Aorta (tissue), 5 donors: ENCODE measurements at regions not wholly inside any gene's neighbourhood (a gene's known extent, or its start where the extent isn't known, plus 50 kb on each side); places are given as distances from the start of the nearest gene placed in this dataset.

ENCODE experiments used
- ATAC-seq: fragments of 200-7000 bp; cut with Tn5 transposase; one replicate; pipeline ENCODE4 v1.9.1; 2022; ENCODE audit warnings: moderate library complexity; ENCODE audit not compliant: low FRiP score
- DNase-seq, 2 donors: peaks; one replicate each; pipeline ENCODE4 v3.0.0-alpha.2; 2020
- H3K27ac ChIP-seq, 2 donors: one replicate each; pipeline ENCODE4 v1.5.1; 2013; ENCODE audit warnings: low read length in 2 of 2, mild to moderate bottlenecking in 2 of 2, moderate library complexity in 2 of 2, control low read depth in 1 of 2, inconsistent platforms in 1 of 2, low read depth in 1 of 2
- H3K27me3 ChIP-seq, 2 donors: one replicate each; pipeline ENCODE4 v1.6.1; 2013; ENCODE audit warnings: control low read depth in 1 of 2, low read length in 1 of 2, mild to moderate bottlenecking in 1 of 2, moderate library complexity in 1 of 2; ENCODE audit not compliant: insufficient read depth in 2 of 2, control insufficient read depth in 1 of 2
- H3K36me3 ChIP-seq, 2 donors: one replicate each; pipeline ENCODE4 v1.6.1; 2013; ENCODE audit warnings: control low read depth in 1 of 2, low read length in 1 of 2, mild to moderate bottlenecking in 1 of 2; ENCODE audit not compliant: insufficient read depth in 2 of 2, control insufficient read depth in 1 of 2
- H3K4me1 ChIP-seq, 2 donors: one replicate each; pipeline ENCODE4 v1.6.1; 2013; ENCODE audit warnings: low read length in 2 of 2, control low read depth in 1 of 2, mild to moderate bottlenecking in 1 of 2, moderate library complexity in 1 of 2; ENCODE audit not compliant: insufficient read depth in 2 of 2, control insufficient read depth in 1 of 2
- H3K4me3 ChIP-seq, 2 donors: one replicate each; pipeline ENCODE4 v1.5.1; 2013; ENCODE audit warnings: low read length in 2 of 2, control low read depth in 1 of 2, mild to moderate bottlenecking in 1 of 2
- H3K9me3 ChIP-seq: one replicate; pipeline ENCODE4 v1.6.1; 2013; ENCODE audit warnings: mild to moderate bottlenecking, low read length; ENCODE audit not compliant: control insufficient read depth
- WGBS, 2 donors: extraction: QIAGEN DNeasy Blood & Tissue Kit; methylation state at CpG; one replicate each; pipeline ENCODE4 v1.1.7; 2013; 5-methylcytosine and 5-hydroxymethylcytosine counted together
- intact Hi-C, 2 donors: fragments of 100-400 bp; cut with DNase I; formaldehyde crosslinking; loops; one replicate each; pipeline versions ENCODE4 v1.14.2 to v1.15.0; 2022
- donor health status: healthy with polysubstance abuse.
- donor health status: Bipolar disorder and iron deficiency.
- donor health status: DM: no; HTN: no; CAD: no.
- donor health status: DM: no; HTN: no; CAD: no.
- donor health status: DM: yes; HTN: yes; CAD: no.

DNA sequence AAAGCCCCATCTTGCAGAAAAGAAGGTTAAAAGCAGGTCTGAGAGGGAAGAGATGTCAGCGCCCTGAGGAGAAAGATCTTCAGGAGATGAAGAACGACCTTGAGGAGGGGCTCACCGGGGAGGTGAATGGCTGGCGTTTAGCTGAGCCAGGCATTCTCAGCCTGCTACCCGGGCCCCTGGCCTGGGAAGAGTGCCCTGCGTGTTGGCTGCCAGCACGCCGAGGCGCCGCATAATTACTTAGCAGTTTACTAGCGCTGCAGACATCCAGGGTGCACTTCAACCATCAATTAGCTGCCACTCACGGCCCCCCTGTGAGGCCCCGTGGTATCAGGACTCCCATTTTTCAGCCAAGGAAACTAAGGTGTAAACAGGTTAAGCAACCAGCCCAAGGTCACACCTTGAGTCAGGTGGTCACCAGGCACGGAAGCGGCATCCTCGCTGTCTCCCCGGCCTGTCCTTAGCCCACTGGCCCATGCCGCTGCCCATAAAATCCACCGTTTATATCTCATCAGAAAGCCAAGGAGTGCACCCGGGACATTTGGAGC, 551.9 kb downstream of the BNC2 start:
- intact Hi-C loops = no loop called here
- no peak overlapping the region for H3K27ac ChIP-seq
- H3K4me1 ChIP-seq = peaks cover 4 to 6% of the 10 kb centered on the region in 2 donors
- no peak overlapping the region for H3K4me3 ChIP-seq
- H3K9me3 ChIP-seq = no peaks in the 10 kb centered on the region
- H3K36me3 ChIP-seq = no peaks in the 10 kb centered on the region
- ATAC-seq (no peak), DNase-seq (no peak)
- WGBS, 2 donors = 53 to 58% methylated on average over 20 of the region's 20 CpGs
- no peaks in the 10 kb centered on the region for H3K27me3 ChIP-seq

- no peaks in the 10 kb centered on the region for H3K9me3 ChIP-seq
- peaks cover 4 to 6% of the 10 kb centered on the region in 2 donors for H3K4me1 ChIP-seq
- no peaks in the 10 kb centered on the region for H3K36me3 ChIP-seq
- 96 to 97% methylated on average over 3 of the region's 3 CpGs for WGBS, 2 donors
- ATAC-seq (no peak), DNase-seq (no peak)
- H3K27me3 ChIP-seq = no peaks in the 10 kb centered on the region
- H3K4me3 ChIP-seq = no peak overlapping the region
- intact Hi-C loops = no loop called here
- no peak overlapping the region for H3K27ac ChIP-seq
Measured at GRCh38 chr9:16319646-16320045, 550.8 kb downstream of the BNC2 start.

DNA sequence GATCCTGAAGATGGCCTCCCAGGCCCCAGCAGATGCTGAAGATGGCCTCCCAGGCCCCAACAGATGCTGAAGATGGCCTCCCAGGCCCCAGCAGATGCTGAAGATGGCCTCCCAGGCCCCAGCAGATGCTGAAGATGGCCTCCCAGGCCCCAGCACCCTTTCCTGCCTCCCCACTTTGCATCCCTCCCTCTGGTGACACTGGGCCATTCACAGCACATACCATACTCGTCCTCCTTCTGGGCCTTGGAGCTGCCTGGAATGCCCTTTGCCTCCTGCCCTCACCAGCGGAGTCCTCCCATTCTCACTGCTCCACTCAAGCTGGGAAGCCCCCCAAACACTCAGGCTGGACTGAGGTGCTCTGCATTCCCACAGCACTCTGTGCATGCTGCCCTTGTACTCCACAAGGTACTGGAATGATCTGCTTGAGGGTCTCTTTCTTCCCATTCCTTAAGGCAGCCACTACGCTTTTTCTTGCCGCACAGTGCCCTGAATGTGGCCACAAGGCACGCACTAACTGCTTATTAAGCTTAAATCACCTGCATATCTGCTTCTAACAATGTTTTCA, 550.0 kb downstream of the BNC2 start:
- Histone ChIP-seq H3K4me3 (no peak overlapping the region), H3K36me3 (no peaks in the 10 kb centered on the region), H3K27me3 (no peaks in the 10 kb centered on the region), H3K4me1 (peaks cover 4 to 6% of the 10 kb centered on the region in 2 donors), H3K9me3 (no peaks in the 10 kb centered on the region), H3K27ac (no peak overlapping the region)
- no peak for DNase-seq
- no peak for ATAC-seq
- WGBS, 2 donors = 95 to 99% methylated on average over 5 of the region's 5 CpGs
- intact Hi-C loops = no loop called here

DNA sequence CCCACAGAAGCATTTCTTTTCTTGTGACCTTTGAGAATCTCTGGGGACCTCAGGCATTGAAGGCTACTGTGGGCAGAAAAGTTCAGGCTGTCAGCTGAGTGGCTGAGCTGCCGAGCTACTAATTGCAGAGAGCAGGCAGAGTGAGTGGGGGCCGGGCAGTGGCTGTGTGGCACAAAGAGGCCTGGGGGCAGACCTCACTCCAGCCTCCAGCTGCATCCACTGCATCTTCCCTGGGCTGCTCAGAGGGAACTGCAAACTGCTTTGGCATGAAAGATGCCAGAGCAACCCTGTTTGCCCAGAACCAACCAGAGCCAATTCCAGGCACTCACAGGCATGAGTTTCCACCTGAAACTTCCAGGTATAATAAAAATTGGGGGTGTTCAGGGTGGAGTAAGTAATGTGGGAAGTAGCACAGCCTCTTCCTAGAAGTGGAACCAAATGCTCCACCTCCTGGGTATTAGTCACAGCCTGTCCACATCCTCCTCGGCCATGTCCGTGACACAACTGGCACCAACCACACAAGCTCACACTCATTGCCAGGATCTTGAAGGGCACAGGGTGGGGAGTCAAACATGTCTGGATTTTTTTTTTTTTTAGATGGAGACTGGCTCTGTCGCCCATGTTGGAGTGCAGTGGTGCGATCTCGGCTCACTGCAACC, 548.9 kb downstream of the BNC2 start:
- no peaks in the 10 kb centered on the region for H3K27me3 ChIP-seq
- peak in 1 of 2 donors; percentile 79 for DNase-seq
- WGBS, 2 donors = 49 to 52% methylated on average over 7 of the region's 7 CpGs
- no peak overlapping the region for H3K4me3 ChIP-seq
- H3K4me1 ChIP-seq = peaks cover 4 to 6% of the 10 kb centered on the region in 2 donors
- no peak overlapping the region for H3K27ac ChIP-seq
- intact Hi-C loops = no loop called here
- no peak for ATAC-seq
- H3K36me3 ChIP-seq = no peaks in the 10 kb centered on the region
- no peaks in the 10 kb centered on the region for H3K9me3 ChIP-seq

DNA sequence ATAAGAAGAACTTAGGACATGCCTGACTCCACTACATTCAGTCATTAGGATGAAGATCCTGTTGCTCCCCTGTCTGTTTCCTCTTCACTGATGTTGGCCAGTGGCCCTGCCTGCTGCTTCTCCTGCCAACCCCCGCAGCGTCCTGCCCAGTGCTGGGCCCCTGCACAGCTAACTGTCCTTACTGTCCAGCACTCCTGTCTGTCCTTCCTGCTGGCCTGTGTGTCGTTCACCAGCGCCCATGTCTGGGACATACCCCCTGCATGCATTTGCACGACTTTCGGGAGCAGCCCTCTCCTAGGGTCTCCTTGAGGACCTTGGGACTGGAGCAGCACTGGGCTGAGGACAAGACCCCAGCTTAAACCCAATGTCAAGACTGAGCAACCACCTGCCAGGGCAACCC, 547.6 kb downstream of the BNC2 start:
- no peak for DNase-seq
- Histone ChIP-seq H3K36me3 (no peaks in the 10 kb centered on the region), H3K27me3 (no peaks in the 10 kb centered on the region), H3K9me3 (no peaks in the 10 kb centered on the region), H3K4me1 (no peaks in the 10 kb centered on the region), H3K27ac (no peak overlapping the region), H3K4me3 (no peak overlapping the region)
- WGBS, 2 donors = 78 to 84% methylated on average over 6 of the region's 6 CpGs
- intact Hi-C loops = no loop called here
- no peak for ATAC-seq

- H3K9me3 ChIP-seq = no peaks in the 10 kb centered on the region
Measured at GRCh38 chr9:16325966-16326365, 544.5 kb downstream of the BNC2 start.

GRCh38 chr9:16328349-16328748, 542.1 kb downstream of the BNC2 start:
- ATAC-seq (no peak), DNase-seq (no peak)
- WGBS, 2 donors = 86 to 96% methylated on average over 3 of the region's 3 CpGs
- no peaks in the 10 kb centered on the region for H3K9me3 ChIP-seq
- H3K4me1 ChIP-seq = no peaks in the 10 kb centered on the region
- no peaks in the 10 kb centered on the region for H3K27me3 ChIP-seq
- H3K4me3 ChIP-seq = no peak overlapping the region
- H3K36me3 ChIP-seq = no peaks in the 10 kb centered on the region
- H3K27ac ChIP-seq = no peak overlapping the region
- intact Hi-C loops = no loop called here

More at GRCh38 chr9:16325966-16326365, 544.5 kb downstream of the BNC2 start:
- H3K4me1 ChIP-seq = no peaks in the 10 kb centered on the region
- DNase-seq (no peak), ATAC-seq (no peak)
- intact Hi-C loops = no loop called here
- no peak overlapping the region for H3K27ac ChIP-seq
- WGBS, 2 donors = 93 to 97% methylated on average over 6 of the region's 6 CpGs
- no peaks in the 10 kb centered on the region for H3K36me3 ChIP-seq
- no peaks in the 10 kb centered on the region for H3K27me3 ChIP-seq
- H3K4me3 ChIP-seq = no peak overlapping the region

- no peak for ATAC-seq
- intact Hi-C loops = no loop called here
- WGBS, 2 donors = 74 to 83% methylated on average over 9 of the region's 9 CpGs
- no peaks in the 10 kb centered on the region for H3K9me3 ChIP-seq
- H3K36me3 ChIP-seq = no peaks in the 10 kb centered on the region
- H3K4me3 ChIP-seq = no peak overlapping the region
- DNase-seq = no peak
- H3K4me1 ChIP-seq = no peaks in the 10 kb centered on the region
- H3K27me3 ChIP-seq = no peaks in the 10 kb centered on the region
- H3K27ac ChIP-seq = no peak overlapping the region
Measured at GRCh38 chr9:16329671-16330113, 540.8 kb downstream of the BNC2 start.

GRCh38 chr9:16331031-16331430, 539.4 kb downstream of the BNC2 start:
- H3K36me3 ChIP-seq = no peaks in the 10 kb centered on the region
- no peak overlapping the region for H3K4me3 ChIP-seq
- DNase-seq (no peak), ATAC-seq (no peak)
- intact Hi-C loops = no loop called here
- no peaks in the 10 kb centered on the region for H3K4me1 ChIP-seq
- WGBS, 2 donors = 63 to 80% methylated on average over 2 of the region's 2 CpGs
- no peak overlapping the region for H3K27ac ChIP-seq
- H3K27me3 ChIP-seq = no peaks in the 10 kb centered on the region
- no peaks in the 10 kb centered on the region for H3K9me3 ChIP-seq
